ENCODE measurements at regions not wholly inside any gene's neighbourhood (a gene's known extent, or its start where the extent isn't known, plus 50 kb on each side); places are given as distances from the start of the nearest gene placed in this dataset.
"Not testable (repeated sequence)": the region's sequence is repeated elsewhere in the genome, so short reads cannot be mapped to it uniquely, and the experiment has no call there.

DNA sequence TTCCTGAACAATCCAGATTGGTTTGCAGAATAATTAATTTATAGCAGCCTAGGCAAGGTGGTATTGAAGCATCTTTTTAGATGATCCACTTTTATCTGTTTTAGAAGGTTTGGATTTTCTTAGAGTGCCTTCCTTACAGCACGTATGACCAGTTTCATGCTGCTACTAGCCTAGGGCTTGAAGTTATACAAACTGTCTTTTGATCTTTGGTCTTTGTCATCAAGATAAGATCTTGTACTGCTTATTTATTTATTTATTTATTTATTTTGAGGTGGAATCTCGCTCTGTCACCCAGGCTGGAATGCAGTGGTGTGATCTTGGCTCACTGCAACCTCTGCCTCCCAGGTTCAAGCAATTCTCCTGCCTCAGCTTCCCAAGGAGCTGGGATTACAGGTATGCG is 68.5 kb upstream of the TGM3 start:
- not testable (repeated sequence) for TF ChIP-seq FOXJ3 (CRISPR knock-in tag; IDR thresholded peaks at IDR 0.05; ENCODE audit: borderline replicate concordance); MED13 (CRISPR knock-in tag; IDR thresholded peaks at IDR 0.05); ZBTB21 (CRISPR knock-in tag; IDR thresholded peaks at IDR 0.05); PCBP1 (IDR thresholded peaks at IDR 0.05; ENCODE audit: borderline replicate concordance, low read depth, low read length)
- TF ChIP-seq, protein P1, sequence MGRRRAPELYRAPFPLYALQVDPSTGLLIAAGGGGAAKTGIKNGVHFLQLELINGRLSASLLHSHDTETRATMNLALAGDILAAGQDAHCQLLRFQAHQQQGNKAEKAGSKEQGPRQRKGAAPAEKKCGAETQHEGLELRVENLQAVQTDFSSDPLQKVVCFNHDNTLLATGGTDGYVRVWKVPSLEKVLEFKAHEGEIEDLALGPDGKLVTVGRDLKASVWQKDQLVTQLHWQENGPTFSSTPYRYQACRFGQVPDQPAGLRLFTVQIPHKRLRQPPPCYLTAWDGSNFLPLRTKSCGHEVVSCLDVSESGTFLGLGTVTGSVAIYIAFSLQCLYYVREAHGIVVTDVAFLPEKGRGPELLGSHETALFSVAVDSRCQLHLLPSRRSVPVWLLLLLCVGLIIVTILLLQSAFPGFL (CRISPR knock-in tag; IDR thresholded peaks at IDR 0.05): not testable (repeated sequence)

Data from HepG2 (cell line).